Loucy (cell line): ENCODE measurements at regions not wholly inside any gene's neighbourhood (a gene's known extent, or its start where the extent isn't known, plus 50 kb on each side); places are given as distances from the start of the nearest gene placed in this dataset.

Source experiments
- H2AFZ ChIP-seq: fragments of 200-600 bp; sonication (generic); 2 replicates; pipeline ENCODE4 v1.6.0; 2016; ENCODE audit warnings: antibody characterized with exemption, mild to moderate bottlenecking, low read length, moderate library complexity
- H3F3A ChIP-seq: fragments of 200-600 bp; 2 replicates; pipeline ENCODE4 v1.6.0; 2016; ENCODE audit warnings: antibody characterized with exemption, low read depth, mild to moderate bottlenecking
- H3K27me3 ChIP-seq: fragments of 200-600 bp; sonication (generic); 2 replicates; pipeline ENCODE4 v1.6.1; 2014; ENCODE audit warnings: low read length, mild to moderate bottlenecking; ENCODE audit not compliant: insufficient read depth, poor library complexity, severe bottlenecking
- H3K36me3 ChIP-seq: fragments of 200-600 bp; sonication (generic); 2 replicates; pipeline ENCODE4 v1.6.1; 2016; ENCODE audit warnings: low read length; ENCODE audit not compliant: insufficient read depth
- H3K4me1 ChIP-seq: fragments of 200-600 bp; sonication (generic); 2 replicates; pipeline ENCODE4 v1.5.1; 2014; ENCODE audit warnings: low read length, mild to moderate bottlenecking; ENCODE audit not compliant: insufficient read depth, poor library complexity, severe bottlenecking
- H3K4me2 ChIP-seq: fragments of 200-600 bp; sonication (generic); 2 replicates; pipeline ENCODE4 v1.6.0; 2014; ENCODE audit warnings: antibody characterized with exemption, low read length, low read depth, mild to moderate bottlenecking; ENCODE audit not compliant: poor library complexity, severe bottlenecking
- H3K4me3 ChIP-seq: fragments of 200-600 bp; sonication (generic); 2 replicates; pipeline ENCODE4 v1.5.1; 2014; ENCODE audit warnings: low read length, mild to moderate bottlenecking, mixed read lengths; ENCODE audit not compliant: poor library complexity, severe bottlenecking
- H3K79me2 ChIP-seq: fragments of 200-600 bp; sonication (generic); 2 replicates; pipeline ENCODE4 v1.6.1; 2014; ENCODE audit warnings: low read length; ENCODE audit not compliant: insufficient read depth
- H3K9ac ChIP-seq: fragments of 200-600 bp; sonication (generic); 2 replicates; pipeline ENCODE4 v1.6.0; 2014; ENCODE audit warnings: mild to moderate bottlenecking, low read depth, low read length, moderate library complexity; ENCODE audit not compliant: poor library complexity, severe bottlenecking
- H3K9me2 ChIP-seq: fragments of 200-600 bp; sonication (generic); replicated peaks from 2 replicates; pipeline ENCODE4 v1.6.1; 2016; ENCODE audit warnings: low read depth, low read length, mixed read lengths
- H3K9me3 ChIP-seq: fragments of 200-600 bp; sonication (generic); 2 replicates; pipeline ENCODE4 v1.6.1; 2014; ENCODE audit warnings: mild to moderate bottlenecking, antibody characterized with exemption, low read length, low read depth; ENCODE audit not compliant: insufficient read depth
- H4K20me1 ChIP-seq: fragments of 200-600 bp; sonication (generic); 2 replicates; pipeline ENCODE4 v1.6.0; 2014; ENCODE audit warnings: antibody characterized with exemption, low read length, mild to moderate bottlenecking; ENCODE audit not compliant: insufficient read depth, poor library complexity, severe bottlenecking
- EZH2phosphoT487 ChIP-seq: fragments of 200-600 bp; IDR thresholded peaks from 2 replicates; pipeline ENCODE4 v1.6.1; 2018; ENCODE audit warnings: antibody characterized with exemption, mild to moderate bottlenecking, moderate library complexity, borderline replicate concordance
- TF ChIP-seq, protein P1 (sequence below): fragments of 200-600 bp; sonication (generic); conservative IDR thresholded peaks from 2 replicates; pipeline ENCODE4 v1.5.1; 2014; ENCODE audit warnings: mild to moderate bottlenecking, antibody characterized with exemption, low read length

DNA sequence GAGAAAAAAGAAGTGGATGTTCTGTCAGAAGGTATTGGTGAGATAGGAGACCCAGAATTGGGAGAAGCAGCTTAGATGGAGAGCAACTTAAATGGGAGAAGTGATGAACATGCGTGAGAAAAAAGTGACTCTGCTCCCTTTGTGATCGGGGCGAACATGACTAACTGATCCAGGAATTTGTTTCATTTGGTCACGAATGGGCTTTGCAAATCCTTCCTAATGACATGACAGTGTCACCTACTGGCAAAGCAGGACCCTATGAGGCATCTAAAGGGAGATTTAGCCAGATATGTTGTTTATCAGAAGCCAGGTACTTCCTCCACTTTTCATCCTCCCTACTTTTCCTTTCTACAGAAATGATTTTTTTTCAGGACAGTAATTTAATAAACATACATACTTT lies 787.4 kb upstream of the RGMB start:
- Histone ChIP-seq H4K20me1 (no peaks in the 10 kb centered on the region), H2AFZ (no peak overlapping the region), H3K4me2 (no peak overlapping the region), H3K27me3 (no peaks in the 10 kb centered on the region), H3K4me1 (no peaks in the 10 kb centered on the region), H3K9ac (no peak overlapping the region), H3K79me2 (no peaks in the 10 kb centered on the region), H3F3A (no peaks in the 10 kb centered on the region), H3K9me3 (no peaks in the 10 kb centered on the region), H3K4me3 (no peak overlapping the region), H3K9me2 (no peaks in the 10 kb centered on the region), H3K36me3 (no peaks in the 10 kb centered on the region)
- no peak for TF ChIP-seq EZH2phosphoT487
- TF ChIP-seq, protein P1, sequence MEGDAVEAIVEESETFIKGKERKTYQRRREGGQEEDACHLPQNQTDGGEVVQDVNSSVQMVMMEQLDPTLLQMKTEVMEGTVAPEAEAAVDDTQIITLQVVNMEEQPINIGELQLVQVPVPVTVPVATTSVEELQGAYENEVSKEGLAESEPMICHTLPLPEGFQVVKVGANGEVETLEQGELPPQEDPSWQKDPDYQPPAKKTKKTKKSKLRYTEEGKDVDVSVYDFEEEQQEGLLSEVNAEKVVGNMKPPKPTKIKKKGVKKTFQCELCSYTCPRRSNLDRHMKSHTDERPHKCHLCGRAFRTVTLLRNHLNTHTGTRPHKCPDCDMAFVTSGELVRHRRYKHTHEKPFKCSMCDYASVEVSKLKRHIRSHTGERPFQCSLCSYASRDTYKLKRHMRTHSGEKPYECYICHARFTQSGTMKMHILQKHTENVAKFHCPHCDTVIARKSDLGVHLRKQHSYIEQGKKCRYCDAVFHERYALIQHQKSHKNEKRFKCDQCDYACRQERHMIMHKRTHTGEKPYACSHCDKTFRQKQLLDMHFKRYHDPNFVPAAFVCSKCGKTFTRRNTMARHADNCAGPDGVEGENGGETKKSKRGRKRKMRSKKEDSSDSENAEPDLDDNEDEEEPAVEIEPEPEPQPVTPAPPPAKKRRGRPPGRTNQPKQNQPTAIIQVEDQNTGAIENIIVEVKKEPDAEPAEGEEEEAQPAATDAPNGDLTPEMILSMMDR = no peak

DNA sequence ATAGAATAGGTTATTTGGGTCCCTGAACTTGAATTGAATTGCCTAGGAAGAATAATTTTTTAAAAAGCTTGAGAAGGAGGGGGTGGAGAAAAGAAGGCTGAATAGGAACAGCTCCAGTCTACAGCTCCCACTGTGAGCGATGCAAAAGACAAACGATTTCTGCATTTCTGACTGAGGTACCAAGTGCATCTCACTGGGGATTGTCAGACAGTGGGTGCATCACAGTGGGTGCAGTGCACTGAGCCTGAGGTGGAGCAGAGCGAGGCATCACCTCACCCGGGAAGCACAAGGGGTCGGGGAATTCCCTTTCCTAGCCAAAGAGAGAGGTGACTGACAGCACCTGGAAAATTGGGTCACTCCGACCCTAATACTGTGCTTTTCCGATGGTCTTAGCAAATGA lies 782.2 kb upstream of the RGMB start:
- no peaks in the 10 kb centered on the region for H3F3A ChIP-seq
- no peak overlapping the region for H3K4me2 ChIP-seq
- H3K36me3 ChIP-seq = no peaks in the 10 kb centered on the region
- no peaks in the 10 kb centered on the region for H4K20me1 ChIP-seq
- no peaks in the 10 kb centered on the region for H3K4me1 ChIP-seq
- H3K9me2 ChIP-seq = no peaks in the 10 kb centered on the region
- no peaks in the 10 kb centered on the region for H3K79me2 ChIP-seq
- H3K9me3 ChIP-seq = no peaks in the 10 kb centered on the region
- no peak overlapping the region for H3K4me3 ChIP-seq
- H3K27me3 ChIP-seq = no peaks in the 10 kb centered on the region
- H2AFZ ChIP-seq = no peak overlapping the region
- no peak overlapping the region for H3K9ac ChIP-seq
- TF ChIP-seq, protein P1 = no peak
- no peak for TF ChIP-seq EZH2phosphoT487

DNA sequence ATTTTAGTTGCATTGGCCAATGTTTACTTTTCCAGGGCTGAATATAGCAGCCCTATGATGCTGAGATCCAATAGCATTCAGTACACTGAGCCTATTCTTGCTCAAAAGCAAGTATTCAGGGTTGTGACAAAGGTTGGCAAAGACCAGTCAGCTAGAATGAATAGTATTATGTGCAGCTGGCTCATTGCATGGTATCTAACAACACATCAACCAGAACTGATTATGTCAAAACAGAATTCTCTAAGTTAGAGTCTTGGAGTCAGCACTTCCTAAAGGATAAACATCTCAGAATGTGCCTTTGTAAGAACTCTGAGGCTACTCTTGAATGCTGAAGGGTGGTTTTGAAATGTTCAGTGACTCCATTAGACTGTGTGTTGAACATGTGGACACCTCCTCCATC lies 774.5 kb upstream of the RGMB start:
- Histone ChIP-seq H3K79me2 (no peaks in the 10 kb centered on the region), H3K4me2 (no peak overlapping the region), H3K9me2 (no peaks in the 10 kb centered on the region)

More for the DNA sequence above, 774.5 kb upstream of the RGMB start:
- Histone ChIP-seq H2AFZ (no peak overlapping the region), H3K27me3 (no peaks in the 10 kb centered on the region), H4K20me1 (no peaks in the 10 kb centered on the region), H3F3A (no peaks in the 10 kb centered on the region), H3K9me3 (no peaks in the 10 kb centered on the region), H3K9ac (no peak overlapping the region), H3K4me3 (no peak overlapping the region), H3K4me1 (no peaks in the 10 kb centered on the region), H3K36me3 (no peaks in the 10 kb centered on the region)
- no peak for TF ChIP-seq EZH2phosphoT487
- TF ChIP-seq, protein P1 = no peak
